AG04450 (cell line): ENCODE measurements at regions not wholly inside any gene's neighbourhood (a gene's known extent, or its start where the extent isn't known, plus 50 kb on each side); places are given as distances from the start of the nearest gene placed in this dataset.
"Not testable (repeated sequence)": the region's sequence is repeated elsewhere in the genome, so short reads cannot be mapped to it uniquely, and the experiment has no call there.

Experiments
- CTCF ChIA-PET: fragments of 300-600, 350-600 bp; formaldehyde crosslinking; extraction: SDS; loops from one replicate; lab custom pipeline; 2022; ENCODE audit warnings: antibody characterized with exemption, inconsistent platforms; lab: Charles Lee
- POLR2A ChIA-PET: fragments of 350-600 bp; formaldehyde crosslinking; extraction: SDS; loops from one replicate; lab custom pipeline; 2021; ENCODE audit warnings: antibody characterized with exemption, inconsistent platforms; lab: Yijun Ruan, JAX
- DNase-seq: peaks from one replicate; pipeline ENCODE4 v3.0.0-alpha.2; 2011; ENCODE audit warnings: low read depth, low spot score
- H3K27ac ChIP-seq: one replicate; pipeline ENCODE4 v1.5.1; 2012; ENCODE audit warnings: low read depth, low read length, control low read depth
- H3K27me3 ChIP-seq: one replicate; pipeline ENCODE4 v1.6.0; 2012; ENCODE audit warnings: low read length; ENCODE audit not compliant: control insufficient read depth, insufficient read depth
- H3K4me3 ChIP-seq: 2 replicates; pipeline ENCODE4 v1.5.1; 2011; ENCODE audit warnings: mild to moderate bottlenecking, low read depth, low read length, control low read depth
- H3K9me3 ChIP-seq: 2 replicates; pipeline ENCODE4 v1.5.1; 2012; ENCODE audit warnings: low read length; ENCODE audit not compliant: control insufficient read depth, insufficient read depth
- CTCF ChIP-seq: IDR thresholded peaks from 2 replicates; pipeline ENCODE4 v1.5.1; 2011; ENCODE audit warnings: low read depth, low read length, control low read depth, inconsistent platforms

- H3K4me3 ChIP-seq, result no peak overlapping the region
- H3K27ac ChIP-seq, result no peak overlapping the region
- H3K27me3 ChIP-seq, result no peaks in the 10 kb centered on the region
- TF ChIP-seq CTCF, result no peak
- no peak for DNase-seq
- CTCF ChIA-PET, result interaction anchor here (0.7 to 12.3 kb wide), 6 partner anchors 8 to 366 kb away, joined by 3 to 171 read pairs (median 4); no protein-coding TSS in a partner anchor
- POLR2A ChIA-PET, result no interaction called here
- no peaks in the 10 kb centered on the region for H3K9me3 ChIP-seq
Observed at GRCh38 chr5:148748702-148749392, 77.6 kb upstream of the ADRB2 start.

GRCh38 chr5:148750614-148751013 is 75.8 kb upstream of the ADRB2 start:
- POLR2A ChIA-PET, result no interaction called here
- Histone ChIP-seq H3K9me3 (no peaks in the 10 kb centered on the region), H3K27ac (no peak overlapping the region), H3K4me3 (no peak overlapping the region), H3K27me3 (no peaks in the 10 kb centered on the region)
- DNase-seq, result no peak
- CTCF ChIA-PET, result interaction anchor here (0.6 to 2.0 kb wide), 3 partner anchors 9 to 20 kb away, joined by 3 to 8 read pairs (median 3); no protein-coding TSS in a partner anchor
- no peak for TF ChIP-seq CTCF

GRCh38 chr5:148751025-148751424 is 75.4 kb upstream of the ADRB2 start:
- no peaks in the 10 kb centered on the region for H3K27me3 ChIP-seq
- ChIA-PET POLR2A (no interaction called here), CTCF (interaction anchor here (0.7 to 1.1 kb wide), 2 partner anchors 20 to 285 kb away, joined by 3 to 6 read pairs; no protein-coding TSS in a partner anchor)
- no peaks in the 10 kb centered on the region for H3K9me3 ChIP-seq
- no peak for DNase-seq
- H3K27ac ChIP-seq, result no peak overlapping the region
- no peak for TF ChIP-seq CTCF
- no peak overlapping the region for H3K4me3 ChIP-seq

- POLR2A ChIA-PET, CTCF ChIA-PET, H3K27me3 ChIP-seq, H3K4me3 ChIP-seq, H3K9me3 ChIP-seq, H3K27ac ChIP-seq, DNase-seq: not testable (repeated sequence)
Observed at GRCh38 chr5:148752375-148752774, 74.0 kb upstream of the ADRB2 start.

- Histone ChIP-seq H3K27ac (no peak overlapping the region), H3K27me3 (no peaks in the 10 kb centered on the region), H3K4me3 (no peak overlapping the region), H3K9me3 (no peaks in the 10 kb centered on the region)
- no peak for TF ChIP-seq CTCF
- CTCF ChIA-PET, result interaction anchor here (1.0 to 2.2 kb wide), 2 partner anchors 199 to 365 kb away, joined by 3 to 8 read pairs; no protein-coding TSS in a partner anchor
- no peak for DNase-seq
- POLR2A ChIA-PET, result no interaction called here
Observed at GRCh38 chr5:148759101-148759500, 67.3 kb upstream of the ADRB2 start.
